Mesothelial cell of epicardium (in vitro differentiated cells): ENCODE measurements at regions not wholly inside any gene's neighbourhood (a gene's known extent, or its start where the extent isn't known, plus 50 kb on each side); places are given as distances from the start of the nearest gene placed in this dataset.

Experiments used
- DNase-seq, 2 experiments: peaks; one replicate each; pipeline ENCODE4 v3.0.0; 2021; ENCODE audit warnings: low spot score in 2 of 2; ENCODE audit not compliant: unreplicated experiment in 2 of 2
- H3K27ac Mint-ChIP-seq: 2 replicates; pipeline ENCODE4 v1.8.0; 2021; ENCODE audit warnings: mixed read lengths
- H3K27me3 Mint-ChIP-seq: 2 replicates; pipeline ENCODE4 v1.8.0; 2021; ENCODE audit warnings: low read depth, mixed read lengths
- H3K36me3 Mint-ChIP-seq: 2 replicates; pipeline ENCODE4 v1.8.0; 2021; ENCODE audit warnings: mixed read lengths
- H3K4me1 Mint-ChIP-seq: 2 replicates; pipeline ENCODE4 v1.8.0; 2021; ENCODE audit warnings: mixed read lengths
- H3K4me3 Mint-ChIP-seq: 2 replicates; pipeline ENCODE4 v1.8.0; 2021; ENCODE audit warnings: mild to moderate bottlenecking, moderate library complexity, mixed read lengths
- H3K9me3 Mint-ChIP-seq: 2 replicates; pipeline ENCODE4 v1.8.0; 2021; ENCODE audit warnings: mixed read lengths
- TF ChIP-seq, protein P1 (sequence below): fragments of 200-600 bp; sonication (generic); IDR thresholded peaks from one replicate; pipeline ENCODE4 v1.5.0; 2021; ENCODE audit warnings: antibody characterized with exemption; ENCODE audit not compliant: unreplicated experiment

GRCh38 chr11:71075116-71075720 lies 177.2 kb downstream of the SHANK2 start:
- Mint-ChIP-seq H3K27me3 (no peaks in the 10 kb centered on the region), H3K27ac (no peak overlapping the region), H3K36me3 (no peaks in the 10 kb centered on the region), H3K4me1 (no peaks in the 10 kb centered on the region), H3K4me3 (no peak overlapping the region), H3K9me3 (peaks cover 12% of the 10 kb centered on the region)
- TF ChIP-seq, protein P1, sequence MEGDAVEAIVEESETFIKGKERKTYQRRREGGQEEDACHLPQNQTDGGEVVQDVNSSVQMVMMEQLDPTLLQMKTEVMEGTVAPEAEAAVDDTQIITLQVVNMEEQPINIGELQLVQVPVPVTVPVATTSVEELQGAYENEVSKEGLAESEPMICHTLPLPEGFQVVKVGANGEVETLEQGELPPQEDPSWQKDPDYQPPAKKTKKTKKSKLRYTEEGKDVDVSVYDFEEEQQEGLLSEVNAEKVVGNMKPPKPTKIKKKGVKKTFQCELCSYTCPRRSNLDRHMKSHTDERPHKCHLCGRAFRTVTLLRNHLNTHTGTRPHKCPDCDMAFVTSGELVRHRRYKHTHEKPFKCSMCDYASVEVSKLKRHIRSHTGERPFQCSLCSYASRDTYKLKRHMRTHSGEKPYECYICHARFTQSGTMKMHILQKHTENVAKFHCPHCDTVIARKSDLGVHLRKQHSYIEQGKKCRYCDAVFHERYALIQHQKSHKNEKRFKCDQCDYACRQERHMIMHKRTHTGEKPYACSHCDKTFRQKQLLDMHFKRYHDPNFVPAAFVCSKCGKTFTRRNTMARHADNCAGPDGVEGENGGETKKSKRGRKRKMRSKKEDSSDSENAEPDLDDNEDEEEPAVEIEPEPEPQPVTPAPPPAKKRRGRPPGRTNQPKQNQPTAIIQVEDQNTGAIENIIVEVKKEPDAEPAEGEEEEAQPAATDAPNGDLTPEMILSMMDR, result no peak
- DNase-seq, result no peak

GRCh38 chr11:71071736-71072509 lies 180.5 kb downstream of the SHANK2 start:
- Mint-ChIP-seq H3K27me3 (no peaks in the 10 kb centered on the region), H3K27ac (no peak overlapping the region), H3K4me3 (no peak overlapping the region), H3K4me1 (no peaks in the 10 kb centered on the region), H3K9me3 (peaks cover 3% of the 10 kb centered on the region), H3K36me3 (no peaks in the 10 kb centered on the region)
- no peak for DNase-seq
- TF ChIP-seq, protein P1, result no peak

DNA sequence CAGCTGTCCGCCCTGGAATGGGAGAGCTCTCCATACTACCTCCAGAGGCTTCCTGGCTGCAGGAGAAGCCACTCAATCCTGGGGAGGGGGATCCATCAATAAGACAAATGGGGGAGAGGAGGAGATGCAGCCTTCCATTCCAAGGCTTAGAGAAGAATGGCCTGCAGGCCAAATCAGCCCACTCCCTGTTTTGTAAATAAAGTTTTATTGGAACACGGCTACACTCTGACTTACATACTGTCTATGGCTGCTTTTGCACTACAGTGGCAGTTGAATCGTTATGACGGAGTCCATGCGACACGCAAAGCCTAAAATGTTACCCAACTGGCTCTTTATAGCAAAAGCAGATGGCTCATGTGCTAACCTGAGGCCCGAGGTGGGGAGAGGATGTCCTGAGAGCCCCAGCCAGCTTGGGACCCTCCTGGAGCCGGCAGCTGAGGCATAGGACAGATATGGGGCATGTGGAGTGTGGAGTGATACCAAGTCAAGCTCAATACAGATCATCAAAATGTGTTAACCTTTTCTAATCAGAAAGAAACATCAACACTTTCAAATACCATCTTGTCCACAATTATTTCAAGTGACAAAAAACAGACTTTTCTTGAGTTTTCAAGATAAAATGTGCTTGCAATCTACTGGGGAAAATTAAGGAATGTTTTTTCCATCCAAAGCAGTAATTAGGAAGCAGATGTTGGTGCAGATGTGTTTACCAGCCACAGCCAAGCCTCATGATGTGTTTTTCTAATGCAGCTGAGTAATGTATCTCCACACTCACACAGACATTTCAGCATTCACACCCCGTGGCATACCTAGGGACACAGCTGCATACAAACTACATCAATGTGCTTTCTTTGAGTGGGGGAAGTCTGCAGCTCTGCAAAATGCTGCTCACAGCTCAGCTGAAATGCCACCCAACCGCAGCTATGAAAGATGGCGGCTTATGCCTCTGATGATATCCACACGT lies 181.6 kb downstream of the SHANK2 start:
- no peaks in the 10 kb centered on the region for H3K27me3 Mint-ChIP-seq
- DNase-seq, result no peak
- no peaks in the 10 kb centered on the region for H3K36me3 Mint-ChIP-seq
- no peak overlapping the region for H3K4me3 Mint-ChIP-seq
- H3K9me3 Mint-ChIP-seq, result no peaks in the 10 kb centered on the region
- no peak overlapping the region for H3K27ac Mint-ChIP-seq
- H3K4me1 Mint-ChIP-seq, result no peaks in the 10 kb centered on the region
- TF ChIP-seq, protein P1, result no peak

DNA sequence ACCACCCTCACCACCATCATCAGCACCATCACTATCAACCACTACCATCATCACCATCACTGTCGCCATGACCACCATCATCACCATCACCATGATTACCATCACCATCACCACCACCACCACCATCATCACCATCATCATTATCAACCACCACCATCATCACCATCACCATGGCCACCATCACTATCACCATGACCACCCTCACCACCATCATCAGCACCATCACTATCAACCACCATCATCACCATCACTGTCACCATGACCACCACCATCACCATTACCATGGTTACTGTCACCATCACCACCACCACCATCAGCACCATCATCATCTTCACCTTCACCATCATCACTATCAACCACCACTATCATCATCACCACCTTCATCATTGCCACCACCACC lies 183.4 kb downstream of the SHANK2 start:
- Mint-ChIP-seq H3K27me3 (no peaks in the 10 kb centered on the region), H3K4me3 (no peak overlapping the region), H3K36me3 (no peaks in the 10 kb centered on the region), H3K4me1 (no peaks in the 10 kb centered on the region), H3K9me3 (no peaks in the 10 kb centered on the region), H3K27ac (no peak overlapping the region)
- DNase-seq, result no peak
- TF ChIP-seq, protein P1, result no peak

DNA sequence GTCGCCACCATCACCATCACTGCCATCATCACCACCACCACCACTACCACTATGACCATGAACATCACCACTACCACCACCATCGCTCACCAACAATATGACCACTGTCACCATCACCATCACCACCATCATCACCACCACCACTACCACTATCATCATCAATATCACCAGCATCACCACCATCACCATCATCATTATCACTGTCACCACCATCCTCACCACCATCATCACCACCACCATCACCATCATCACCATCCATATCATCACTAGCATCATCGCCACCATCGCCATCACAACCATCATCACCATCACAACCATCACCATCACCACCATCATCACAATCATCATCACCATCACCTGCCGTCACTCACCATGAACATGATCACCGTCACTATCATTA lies 184.6 kb downstream of the SHANK2 start:
- Mint-ChIP-seq H3K27ac (no peak overlapping the region), H3K9me3 (no peaks in the 10 kb centered on the region), H3K27me3 (no peaks in the 10 kb centered on the region), H3K4me1 (no peaks in the 10 kb centered on the region), H3K4me3 (no peak overlapping the region), H3K36me3 (no peaks in the 10 kb centered on the region)
- TF ChIP-seq, protein P1, result no peak
- DNase-seq, result no peak
